HL-60 (cell line): ENCODE measurements at regions not wholly inside any gene's neighbourhood (a gene's known extent, or its start where the extent isn't known, plus 50 kb on each side); places are given as distances from the start of the nearest gene placed in this dataset.

Experiments used
- DNase-seq, 2 experiments: peaks; one replicate each; pipeline ENCODE4 v3.0.0-alpha.2; 2010 to 2020; ENCODE audit warnings: low read depth in 1 of 2, low spot score in 1 of 2
- H3K27ac ChIP-seq: fragments of 250-450 bp; sonication (Bioruptor Pico); replicated peaks from 2 replicates; pipeline ENCODE4 v1.5.1; 2020; ENCODE audit warnings: mild to moderate bottlenecking, moderate library complexity
- H3K27me3 ChIP-seq: fragments of 250-450 bp; sonication (Bioruptor Pico); 2 replicates; pipeline ENCODE4 v1.5.1; 2021; ENCODE audit warnings: mild to moderate bottlenecking, moderate library complexity; ENCODE audit not compliant: insufficient read depth, poor library complexity, severe bottlenecking
- H3K4me3 ChIP-seq: replicated peaks from 2 replicates; pipeline ENCODE4 v1.5.1; 2011; ENCODE audit warnings: mild to moderate bottlenecking, control low read depth, low read length; ENCODE audit not compliant: insufficient read depth
- CTCF ChIP-seq: IDR thresholded peaks from one replicate; pipeline ENCODE4 v1.5.1; 2011; ENCODE audit warnings: low read length, control low read depth, inconsistent platforms; ENCODE audit not compliant: insufficient read depth
- GABPA ChIP-seq: IDR thresholded peaks from 2 replicates; pipeline ENCODE4 v1.6.1; 2012; ENCODE audit warnings: low read depth
- POLR2AphosphoS5 ChIP-seq: IDR thresholded peaks from 2 replicates; pipeline ENCODE4 v1.6.1; 2012; ENCODE audit warnings: low read depth
- REST ChIP-seq: IDR thresholded peaks from 2 replicates; pipeline ENCODE4 v1.6.1; 2012; ENCODE audit warnings: low read depth; ENCODE audit not compliant: insufficient replicate concordance
- SPI1 ChIP-seq: IDR thresholded peaks from 2 replicates; pipeline ENCODE4 v1.6.1; 2012; ENCODE audit warnings: low read depth, mild to moderate bottlenecking, borderline replicate concordance

DNA sequence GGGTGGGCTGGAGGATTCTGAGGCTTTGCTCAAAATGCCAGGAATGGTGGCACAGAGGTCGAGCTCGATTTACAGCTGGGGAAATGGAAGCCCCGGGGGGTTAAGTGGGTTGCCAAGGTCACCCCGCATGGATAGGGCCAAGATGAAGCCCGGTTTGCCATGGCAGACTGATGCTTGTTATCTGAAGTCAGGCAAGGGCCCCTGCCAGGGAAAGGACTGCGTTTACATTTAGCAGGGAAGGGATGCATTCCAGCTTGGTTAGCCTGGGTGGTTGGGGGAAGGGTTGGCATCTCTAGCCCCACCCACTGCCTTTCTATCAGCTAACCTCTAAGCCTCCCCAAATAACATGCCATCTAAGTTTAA is 79.0 kb downstream of the RPLP1 start:
- Histone ChIP-seq H3K4me3 (no peak overlapping the region), H3K27ac (no peak overlapping the region)
- no peak for DNase-seq

DNA sequence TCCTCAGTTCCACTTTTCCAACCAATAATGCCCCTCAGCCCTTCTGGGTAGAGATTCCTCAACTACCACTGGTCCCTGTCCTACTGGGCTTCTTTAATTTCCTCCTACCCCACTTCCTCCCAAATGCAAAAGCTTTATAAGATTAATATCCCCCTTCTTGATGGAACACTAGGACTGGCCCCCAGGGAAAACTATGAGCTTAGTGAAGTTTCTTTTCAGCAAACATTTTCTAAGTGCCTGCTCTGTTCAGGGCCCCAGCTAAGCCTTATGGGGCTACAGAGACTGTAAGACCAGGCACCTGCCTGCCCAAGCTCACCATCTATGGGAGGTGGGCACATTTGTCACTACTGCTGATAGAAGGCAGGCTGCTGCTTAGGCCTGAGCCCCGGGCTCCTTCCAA is 79.4 kb downstream of the RPLP1 start:
- no peak overlapping the region for H3K4me3 ChIP-seq
- no peak overlapping the region for H3K27ac ChIP-seq
- DNase-seq: no peak
- no peaks in the 10 kb centered on the region for H3K27me3 ChIP-seq
- TF ChIP-seq REST (no peak), CTCF (no peak), SPI1 (no peak), GABPA (no peak), POLR2AphosphoS5 (no peak)

More for the DNA sequence above, 79.0 kb downstream of the RPLP1 start:
- no peak for TF ChIP-seq GABPA
- TF ChIP-seq POLR2AphosphoS5: no peak
- no peak for TF ChIP-seq SPI1
- TF ChIP-seq CTCF: no peak
- TF ChIP-seq REST: no peak
- H3K27me3 ChIP-seq: no peaks in the 10 kb centered on the region

DNA sequence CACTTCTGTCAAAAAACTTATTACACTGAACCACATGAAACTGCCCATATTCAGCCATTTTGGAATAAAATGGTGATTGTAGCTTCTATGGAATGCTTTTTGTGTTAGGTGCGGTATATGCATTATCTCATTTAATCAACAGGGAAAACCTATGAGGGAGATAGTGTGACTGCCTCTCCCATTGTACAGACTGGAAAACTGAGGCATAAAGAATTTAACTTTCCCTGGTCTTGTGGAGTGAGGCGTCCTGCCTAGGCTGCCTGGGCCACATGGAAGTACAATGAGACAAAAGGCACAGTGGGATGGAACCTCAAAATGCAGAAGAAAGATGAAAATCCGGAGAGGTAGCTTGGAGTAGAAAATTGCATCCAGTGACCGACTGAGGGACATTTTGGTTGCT is 80.2 kb downstream of the RPLP1 start:
- no peaks in the 10 kb centered on the region for H3K27me3 ChIP-seq
- no peak for DNase-seq
- TF ChIP-seq POLR2AphosphoS5 (no peak), GABPA (no peak), SPI1 (no peak), CTCF (no peak), REST (no peak)
- no peak overlapping the region for H3K4me3 ChIP-seq
- no peak overlapping the region for H3K27ac ChIP-seq
